ENCODE measurements at regions not wholly inside any gene's neighbourhood (a gene's known extent, or its start where the extent isn't known, plus 50 kb on each side); places are given as distances from the start of the nearest gene placed in this dataset.
"Not testable (repeated sequence)": the region's sequence is repeated elsewhere in the genome, so short reads cannot be mapped to it uniquely, and the experiment has no call there.

GRCh38 chr6:170206317-170206621, 84.6 kb downstream of the DLL1 start:
- no peak overlapping the region for H3K4me3 ChIP-seq
- no peak for DNase-seq
- no peaks in the 10 kb centered on the region for H3K9me3 ChIP-seq
- H3K36me3 ChIP-seq, result no peaks in the 10 kb centered on the region
- H3K27me3 ChIP-seq, result no peaks in the 10 kb centered on the region

GRCh38 chr6:170205534-170206316, 85.2 kb downstream of the DLL1 start:
- DNase-seq, result no peak
- H3K9me3 ChIP-seq, result no peaks in the 10 kb centered on the region
- H3K36me3 ChIP-seq, result no peaks in the 10 kb centered on the region
- H3K4me3 ChIP-seq, result no peak overlapping the region
- no peaks in the 10 kb centered on the region for H3K27me3 ChIP-seq

- no peaks in the 10 kb centered on the region for H3K36me3 ChIP-seq
- DNase-seq, result no peak
- no peaks in the 10 kb centered on the region for H3K9me3 ChIP-seq
- H3K4me3 ChIP-seq, result no peak overlapping the region
- no peaks in the 10 kb centered on the region for H3K27me3 ChIP-seq
These were observed 85.8 kb downstream of the DLL1 start for GRCh38 chr6:170205126-170205525.

- H3K4me3 ChIP-seq, result no peak overlapping the region
- DNase-seq, result no peak
- no peaks in the 10 kb centered on the region for H3K36me3 ChIP-seq
- no peaks in the 10 kb centered on the region for H3K9me3 ChIP-seq
- no peaks in the 10 kb centered on the region for H3K27me3 ChIP-seq
These were observed 87.7 kb downstream of the DLL1 start for GRCh38 chr6:170203212-170203611.

GRCh38 chr6:170202416-170203135, 88.3 kb downstream of the DLL1 start:
- DNase-seq, result no peak
- Histone ChIP-seq H3K4me3 (no peak overlapping the region), H3K9me3 (no peaks in the 10 kb centered on the region), H3K36me3 (no peaks in the 10 kb centered on the region), H3K27me3 (no peaks in the 10 kb centered on the region)

GRCh38 chr6:170201361-170201760, 89.5 kb downstream of the DLL1 start:
- Histone ChIP-seq H3K4me3 (no peak overlapping the region), H3K36me3 (no peaks in the 10 kb centered on the region), H3K9me3 (peaks cover 3% of the 10 kb centered on the region; the same call in 1 of the 2 replicates), H3K27me3 (no peaks in the 10 kb centered on the region)
- no peak for DNase-seq

GRCh38 chr6:170200458-170200891, 90.4 kb downstream of the DLL1 start:
- no peaks in the 10 kb centered on the region for H3K36me3 ChIP-seq
- DNase-seq, result peak; percentile 70
- H3K27me3 ChIP-seq, result no peaks in the 10 kb centered on the region

GRCh38 chr6:170199716-170200115, 91.2 kb downstream of the DLL1 start:
- Histone ChIP-seq H3K27me3 (no peaks in the 10 kb centered on the region), H3K36me3 (no peaks in the 10 kb centered on the region), H3K9me3 (peaks cover 18% of the 10 kb centered on the region), H3K4me3 (no peak overlapping the region)
- DNase-seq, result no peak

More at GRCh38 chr6:170200458-170200891, 90.4 kb downstream of the DLL1 start:
- Histone ChIP-seq H3K4me3 (no peak overlapping the region), H3K9me3 (peaks cover 12% of the 10 kb centered on the region)

- H3K9me3 ChIP-seq, result peaks cover 24% of the 10 kb centered on the region
- H3K27me3 ChIP-seq, result no peaks in the 10 kb centered on the region
- DNase-seq, result no peak
- H3K36me3 ChIP-seq, result no peaks in the 10 kb centered on the region
- no peak overlapping the region for H3K4me3 ChIP-seq
These were observed 92.6 kb downstream of the DLL1 start for GRCh38 chr6:170198298-170198697.

- DNase-seq, result no peak
- no peaks in the 10 kb centered on the region for H3K36me3 ChIP-seq
- H3K27me3 ChIP-seq, result no peaks in the 10 kb centered on the region
- peaks cover 24% of the 10 kb centered on the region for H3K9me3 ChIP-seq
- H3K4me3 ChIP-seq, result no peak overlapping the region
These were observed 97.5 kb downstream of the DLL1 start for GRCh38 chr6:170193326-170193821.

GRCh38 chr6:170192905-170193304, 98.0 kb downstream of the DLL1 start:
- H3K9me3 ChIP-seq, result peaks cover 24% of the 10 kb centered on the region
- H3K27me3 ChIP-seq, result no peaks in the 10 kb centered on the region
- no peaks in the 10 kb centered on the region for H3K36me3 ChIP-seq
- DNase-seq, result no peak
- H3K4me3 ChIP-seq, result no peak overlapping the region

- not testable (repeated sequence) for H3K36me3 ChIP-seq, DNase-seq, H3K4me3 ChIP-seq, H3K27me3 ChIP-seq
- peaks cover 24% of the 10 kb centered on the region for H3K9me3 ChIP-seq
These were observed 98.8 kb downstream of the DLL1 start for GRCh38 chr6:170192101-170192500.

GRCh38 chr6:170190046-170190445, 100.8 kb downstream of the DLL1 start:
- H3K4me3 ChIP-seq, result no peak overlapping the region
- H3K36me3 ChIP-seq, result no peaks in the 10 kb centered on the region
- H3K9me3 ChIP-seq, result peaks cover 8% of the 10 kb centered on the region; the same call in 1 of the 2 replicates
- H3K27me3 ChIP-seq, result no peaks in the 10 kb centered on the region
- no peak for DNase-seq

GRCh38 chr6:170189236-170189635, 101.6 kb downstream of the DLL1 start:
- Histone ChIP-seq H3K4me3 (no peak overlapping the region), H3K36me3 (no peaks in the 10 kb centered on the region), H3K27me3 (no peaks in the 10 kb centered on the region), H3K9me3 (peaks cover 3% of the 10 kb centered on the region; the same call in 1 of the 2 replicates)
- DNase-seq, result no peak

GRCh38 chr6:170188571-170189001, 102.3 kb downstream of the DLL1 start:
- Histone ChIP-seq H3K36me3 (no peaks in the 10 kb centered on the region), H3K4me3 (no peak overlapping the region), H3K27me3 (no peaks in the 10 kb centered on the region), H3K9me3 (no peaks in the 10 kb centered on the region; the same call in 1 of the 2 replicates)
- no peak for DNase-seq

- Histone ChIP-seq H3K36me3 (no peaks in the 10 kb centered on the region), H3K9me3 (no peaks in the 10 kb centered on the region), H3K27me3 (no peaks in the 10 kb centered on the region), H3K4me3 (no peak overlapping the region)
- no peak for DNase-seq
These were observed 103.0 kb downstream of the DLL1 start for GRCh38 chr6:170187669-170188566.
